ENCODE measurements at regions not wholly inside any gene's neighbourhood (a gene's known extent, or its start where the extent isn't known, plus 50 kb on each side); places are given as distances from the start of the nearest gene placed in this dataset.

DNA sequence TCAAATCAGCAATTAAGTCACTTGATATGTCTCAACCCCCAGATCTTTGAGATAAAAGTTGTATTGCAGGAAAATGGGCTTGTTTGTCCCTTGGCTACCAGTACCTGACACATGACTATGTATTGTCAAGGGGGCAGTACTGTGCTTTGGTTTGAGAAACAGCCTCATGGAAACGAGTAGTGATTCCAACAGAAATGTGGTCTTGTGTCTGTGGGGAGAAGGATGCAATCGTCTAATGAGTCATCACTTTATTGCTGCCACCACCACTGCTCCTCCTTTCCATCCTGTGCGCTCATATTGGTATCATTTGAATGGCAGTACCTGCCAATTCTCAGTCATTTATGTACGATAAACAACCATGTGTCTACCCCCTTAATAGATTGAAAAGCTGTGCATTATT, 72.8 kb upstream of the ARHGAP5 start (continued):
- no peak for TF ChIP-seq JUN (IDR thresholded peaks at IDR 0.05; ENCODE audit: low read depth, low read length)
- no peak for TF ChIP-seq SP1 (IDR thresholded peaks at IDR 0.05; ENCODE audit: low read depth, low read length)
- TF ChIP-seq TAF7 (optimal IDR thresholded peaks at IDR 0.05; ENCODE audit: borderline replicate concordance, low read depth, low read length): no peak

All from H1 (cell line).